ENCODE measurements at regions not wholly inside any gene's neighbourhood (a gene's known extent, or its start where the extent isn't known, plus 50 kb on each side); places are given as distances from the start of the nearest gene placed in this dataset.

DNA sequence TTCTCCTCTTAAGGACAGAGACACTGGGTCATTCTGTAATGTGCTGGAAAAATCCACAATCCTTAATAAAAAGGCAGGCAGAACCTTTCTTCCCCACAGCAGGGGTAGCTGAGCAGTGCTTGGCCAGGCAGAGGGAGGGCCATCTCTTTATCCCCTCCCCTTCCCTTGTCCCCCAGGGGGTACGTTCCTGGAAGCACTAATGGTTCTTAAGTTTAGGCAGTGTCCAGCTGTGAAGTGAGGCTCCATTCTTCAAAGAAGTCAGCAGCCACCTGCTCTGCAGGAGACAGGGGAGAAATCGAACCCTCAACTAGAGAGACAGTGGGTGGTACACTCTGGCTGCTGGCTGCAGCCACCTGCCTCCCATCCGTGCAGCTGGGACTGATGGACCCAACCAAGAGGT lies 533.9 kb upstream of the CDH11 start:
- no peak for DNase-seq

DNA sequence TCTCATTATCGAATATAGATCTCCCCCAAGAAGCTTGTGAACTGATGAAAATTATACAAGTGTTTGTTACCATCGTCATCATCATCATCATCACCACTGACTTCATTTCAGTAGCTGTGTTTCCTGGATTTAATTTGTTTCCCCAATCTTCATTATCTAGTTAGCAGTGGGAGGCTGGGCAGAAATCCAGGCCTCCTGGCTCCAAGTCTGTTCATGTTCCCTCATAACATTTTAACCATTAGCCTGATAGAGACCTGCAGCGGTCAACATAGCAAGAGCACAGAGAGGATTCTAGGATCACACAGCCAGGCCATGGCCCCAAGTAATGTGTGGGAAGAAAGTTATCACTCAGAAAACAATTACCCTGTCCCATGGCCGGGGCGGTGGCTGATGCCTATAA lies 526.2 kb upstream of the CDH11 start:
- no peak for DNase-seq

DNA sequence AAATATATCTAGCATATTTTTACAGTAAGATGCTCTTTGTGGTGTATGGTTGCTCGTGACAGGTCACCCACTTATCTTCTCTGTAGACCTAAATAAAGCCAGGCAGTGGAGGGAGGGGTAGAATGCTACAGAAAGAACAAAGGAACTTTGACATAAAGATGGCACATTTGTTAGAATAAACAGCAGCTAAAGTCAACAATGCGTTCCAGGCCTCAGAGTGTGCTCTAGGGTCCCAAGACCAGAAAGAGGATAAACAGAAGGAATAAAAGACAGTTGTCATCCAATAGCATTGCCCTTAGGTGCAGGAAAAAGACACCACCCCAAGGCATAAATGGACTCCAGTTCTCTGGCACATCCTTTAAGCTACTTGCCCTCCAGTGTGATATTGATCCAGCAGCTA lies 523.0 kb upstream of the CDH11 start:
- no peak for DNase-seq

- no peak for DNase-seq
Observed at GRCh38 chr16:65641762-65642289, 520.0 kb upstream of the CDH11 start.

- DNase-seq: no peak
Observed at GRCh38 chr16:65641049-65641761, 519.3 kb upstream of the CDH11 start.

DNA sequence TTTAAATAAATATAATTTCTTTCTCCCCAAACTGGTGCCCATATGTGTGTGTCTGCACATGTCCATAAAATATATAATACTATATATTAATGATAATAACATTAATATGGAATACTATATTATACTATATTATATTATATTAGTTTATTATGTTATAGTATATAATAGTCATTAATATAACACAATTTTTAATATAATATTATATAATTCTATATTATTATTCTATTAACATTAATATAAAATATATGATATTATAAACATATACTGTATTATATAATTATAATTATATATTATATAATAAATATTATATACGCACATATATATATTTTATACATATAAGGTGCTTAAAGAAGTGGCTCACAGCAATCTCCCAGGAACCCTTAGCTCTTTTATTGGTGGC lies 513.0 kb upstream of the CDH11 start:
- no peak for DNase-seq

DNA sequence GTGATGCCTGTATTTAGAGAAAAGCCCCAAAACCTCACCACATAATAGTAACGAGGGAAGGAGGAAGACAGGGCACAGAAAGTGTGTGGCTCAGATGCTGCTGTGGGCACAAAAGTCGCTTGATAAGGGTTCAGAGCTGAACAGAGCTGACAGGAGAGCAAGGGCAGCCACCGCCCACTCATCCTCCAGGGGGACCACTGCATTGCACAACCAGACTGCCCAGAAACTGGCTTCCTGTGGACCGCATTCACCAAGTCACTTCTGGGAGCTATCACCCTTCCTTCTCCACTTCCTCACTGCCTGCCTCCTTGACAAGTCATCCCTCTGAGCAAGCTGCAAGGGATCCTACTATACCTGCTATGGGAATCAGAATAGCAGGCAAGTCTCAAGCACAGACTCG lies 512.4 kb upstream of the CDH11 start:
- DNase-seq: no peak

DNA sequence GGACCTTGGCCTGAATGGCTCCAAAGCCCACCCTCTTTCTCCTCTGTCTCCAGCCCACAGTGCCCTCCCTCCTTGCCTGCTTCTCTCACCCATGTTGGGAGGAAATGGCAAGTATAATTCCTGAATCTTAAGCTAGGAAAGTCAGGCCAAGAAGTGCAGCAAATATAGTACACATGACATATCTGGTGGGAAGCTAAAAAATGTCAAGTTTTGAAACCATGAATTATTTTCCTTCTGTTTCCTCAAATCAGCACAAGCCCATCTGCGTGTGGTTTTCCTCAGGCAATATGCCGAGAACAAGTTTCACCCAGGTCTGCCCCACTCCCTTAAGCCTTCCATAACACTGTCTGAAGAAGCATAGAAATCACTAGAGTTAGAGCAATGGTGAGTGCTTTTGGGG lies 502.8 kb upstream of the CDH11 start:
- no peak for DNase-seq

DNA sequence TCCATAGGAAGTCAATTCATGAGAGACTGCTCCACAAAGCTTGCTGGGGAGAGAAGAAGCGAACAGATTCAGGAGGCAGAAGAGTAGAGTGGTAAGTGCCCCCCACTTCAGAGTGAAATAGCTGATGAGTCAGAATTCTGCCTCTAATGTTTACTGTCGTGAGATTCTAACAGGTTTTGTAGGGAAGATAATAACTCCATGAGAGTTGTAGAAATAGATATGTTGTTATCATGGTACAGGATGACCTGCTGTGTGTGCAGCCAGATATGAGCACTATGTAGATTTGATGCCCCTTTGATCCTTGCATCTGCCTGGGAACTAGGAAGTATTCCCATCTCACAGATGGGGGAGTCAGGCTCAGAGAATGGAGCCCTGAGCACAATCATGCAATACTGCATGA lies 502.4 kb upstream of the CDH11 start:
- DNase-seq: no peak

GRCh38 chr16:65622871-65623270 lies 501.0 kb upstream of the CDH11 start:
- no peak for DNase-seq

DNA sequence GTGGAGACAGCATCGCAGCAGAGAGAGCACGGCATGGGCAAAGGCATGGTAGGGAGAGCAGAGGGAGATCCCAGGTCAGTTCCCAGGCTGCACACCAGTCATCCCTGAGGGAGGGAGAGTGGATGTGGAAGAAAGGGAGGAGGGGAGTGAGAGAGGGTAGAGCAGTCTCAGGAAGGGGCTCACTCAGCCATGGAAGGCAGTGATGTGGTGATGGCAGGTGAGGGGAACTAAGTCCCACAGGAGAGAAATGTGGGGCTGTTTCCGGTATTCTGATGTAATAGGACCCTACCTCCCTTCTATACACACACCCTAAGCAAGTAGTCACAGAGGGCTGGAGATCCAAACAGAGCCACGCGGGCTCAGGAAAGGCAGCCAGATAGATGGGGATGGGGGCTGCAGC lies 500.3 kb upstream of the CDH11 start:
- DNase-seq: no peak

DNA sequence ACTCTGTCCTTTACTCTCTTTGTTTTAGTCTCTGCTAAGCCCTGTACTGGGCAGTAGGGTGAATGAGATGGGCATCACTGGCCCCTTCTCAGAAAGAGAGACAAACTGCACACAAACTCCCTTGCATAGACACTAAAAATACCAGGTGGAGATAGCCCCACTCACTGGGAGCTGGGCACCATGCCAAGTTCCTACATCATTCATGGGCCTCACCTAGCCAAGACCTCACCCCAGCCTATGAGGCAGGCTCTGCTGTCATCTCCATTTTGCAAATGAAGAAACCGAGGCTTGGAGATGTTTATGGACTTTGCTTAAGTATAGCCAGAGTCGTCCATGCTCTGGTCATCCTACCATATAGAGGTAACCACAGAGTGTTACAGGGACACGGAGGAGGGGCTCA lies 499.8 kb upstream of the CDH11 start:
- no peak for DNase-seq

GRCh38 chr16:65619606-65620005 lies 497.7 kb upstream of the CDH11 start:
- no peak for DNase-seq

DNA sequence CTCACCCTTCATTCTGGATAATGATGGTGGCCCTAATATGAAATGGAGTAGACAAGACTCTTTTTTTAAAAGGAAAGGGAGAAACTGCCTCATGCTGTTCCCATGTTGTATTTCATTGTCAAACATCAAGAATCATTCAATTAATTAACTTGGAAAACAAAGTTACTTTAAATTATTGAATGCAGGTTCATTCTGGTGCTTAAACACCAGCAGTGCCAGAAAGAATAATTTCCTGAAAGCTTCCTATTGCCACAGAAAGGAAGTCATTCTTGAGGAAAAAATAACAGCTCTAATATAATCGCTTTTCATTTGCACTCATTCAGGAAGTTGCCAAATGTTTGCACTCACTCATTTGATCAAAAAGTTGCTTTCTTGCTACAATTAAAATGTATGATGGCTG lies 497.1 kb upstream of the CDH11 start:
- DNase-seq: no peak

DNA sequence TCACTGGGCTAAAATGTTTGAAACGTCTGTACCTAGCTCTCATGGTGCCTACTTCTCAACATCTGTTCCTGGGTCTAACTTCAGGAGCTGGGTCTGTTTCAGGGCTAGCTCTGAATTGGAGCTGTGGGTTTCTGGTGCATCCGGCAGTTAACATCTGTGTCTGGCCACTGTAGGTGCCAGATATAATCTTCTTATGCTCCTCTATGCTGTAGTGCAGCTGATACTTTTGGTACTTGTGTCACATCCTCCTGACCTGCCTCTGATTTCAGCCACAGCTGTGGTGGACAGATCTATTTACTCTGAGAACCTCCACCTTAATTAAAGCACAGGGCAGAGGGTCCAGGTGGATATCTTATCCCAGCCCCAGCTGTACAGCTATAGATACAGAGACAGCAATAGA lies 496.5 kb upstream of the CDH11 start:
- no peak for DNase-seq

GRCh38 chr16:65617421-65617820 lies 495.6 kb upstream of the CDH11 start:
- DNase-seq: no peak

DNA sequence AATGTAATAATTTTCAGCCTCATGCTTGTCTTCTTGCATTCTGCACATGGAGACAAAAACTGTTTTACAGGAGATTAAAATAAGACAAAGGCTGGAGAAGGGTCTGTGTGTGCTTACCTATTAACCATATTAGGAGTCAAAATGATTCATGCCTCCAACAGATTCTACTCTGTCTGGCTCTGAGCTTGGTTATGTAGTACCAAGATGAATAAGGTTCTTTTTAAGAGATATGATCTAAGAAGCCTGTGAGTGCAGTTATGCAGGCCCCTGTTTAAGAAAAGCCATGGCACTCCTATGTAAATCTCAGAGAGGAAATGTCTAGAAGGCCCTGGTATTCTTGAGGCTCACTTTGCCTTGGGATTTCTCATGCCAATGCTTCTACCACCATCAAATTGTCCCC lies 486.6 kb upstream of the CDH11 start:
- DNase-seq: no peak

DNA sequence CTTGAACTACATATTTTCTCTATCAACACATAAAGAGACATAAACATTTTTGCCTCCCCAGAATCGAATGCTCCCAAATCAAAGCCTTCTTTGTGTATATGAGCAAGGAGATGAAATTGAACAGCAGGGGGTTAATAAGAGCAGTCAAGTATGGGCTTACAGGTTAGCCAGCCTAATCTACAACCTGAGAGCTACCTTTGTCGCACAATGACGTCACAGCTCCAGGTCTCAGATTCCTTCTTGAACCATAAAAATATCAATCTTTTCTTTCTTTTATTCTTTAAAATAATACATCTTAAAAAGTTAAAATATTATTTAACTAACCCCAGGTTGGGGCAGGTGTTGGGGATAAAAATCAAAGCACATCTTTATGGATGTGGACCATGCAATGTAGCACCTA lies 482.9 kb upstream of the CDH11 start:
- no peak for DNase-seq

DNA sequence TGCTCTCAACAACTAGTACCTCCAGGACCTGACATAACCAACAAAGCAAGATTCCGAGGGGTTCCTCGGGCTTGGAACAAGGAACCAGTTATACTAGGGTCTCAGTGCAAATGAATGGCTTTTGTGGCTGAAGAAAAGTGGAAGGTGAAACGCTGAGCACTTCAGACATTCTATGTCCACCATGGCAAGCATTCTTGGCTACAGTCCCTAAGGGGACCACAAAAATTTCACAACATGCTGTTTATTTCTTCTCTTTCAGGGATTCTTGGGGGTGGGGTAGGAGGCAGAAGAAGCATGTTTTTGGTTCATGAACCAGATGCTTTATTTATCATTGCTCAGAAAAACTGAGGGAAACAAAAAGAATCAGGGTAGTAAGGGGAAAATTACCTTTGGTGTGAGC lies 479.9 kb upstream of the CDH11 start:
- no peak for DNase-seq

DNA sequence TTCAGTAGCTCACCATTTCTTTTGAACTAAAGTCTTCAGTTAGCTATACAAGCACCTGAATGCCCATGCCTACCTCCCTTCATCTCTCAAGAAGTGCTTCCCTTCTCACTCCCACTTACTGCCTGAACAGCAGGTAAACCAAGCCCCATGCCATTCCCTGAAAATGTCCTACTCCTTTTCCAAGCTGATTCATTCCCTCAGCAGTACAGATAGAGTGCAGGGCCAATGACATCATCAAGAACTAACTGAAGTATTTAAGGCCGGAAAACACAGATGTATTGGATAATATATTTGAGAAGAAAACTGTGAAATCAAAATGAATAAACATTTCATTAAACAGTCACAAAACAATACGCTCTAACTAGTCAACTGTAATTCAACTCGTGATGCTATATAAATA lies 478.8 kb upstream of the CDH11 start:
- no peak for DNase-seq

- DNase-seq: no peak
Observed at GRCh38 chr16:65600046-65600445, 478.2 kb upstream of the CDH11 start.

DNA sequence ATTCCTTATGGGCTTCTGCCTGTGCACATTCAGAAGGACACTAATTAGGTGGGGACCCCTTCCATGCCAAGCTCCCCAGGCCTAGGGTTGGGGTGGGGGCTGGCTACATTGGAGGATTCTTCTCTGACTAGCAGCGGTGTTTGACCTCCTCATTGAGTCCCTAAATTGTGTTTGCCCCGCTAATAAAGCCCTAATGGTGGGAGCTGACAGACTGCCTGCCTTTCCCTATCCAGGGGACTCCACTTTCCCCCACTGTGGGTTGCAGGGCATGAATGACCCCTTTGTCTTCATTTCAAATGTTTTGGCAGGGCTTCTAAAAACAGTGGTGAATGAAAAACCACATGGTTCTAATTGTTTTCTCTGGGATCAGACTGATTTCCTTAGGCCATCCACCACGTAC lies 476.8 kb upstream of the CDH11 start:
- no peak for DNase-seq

DNA sequence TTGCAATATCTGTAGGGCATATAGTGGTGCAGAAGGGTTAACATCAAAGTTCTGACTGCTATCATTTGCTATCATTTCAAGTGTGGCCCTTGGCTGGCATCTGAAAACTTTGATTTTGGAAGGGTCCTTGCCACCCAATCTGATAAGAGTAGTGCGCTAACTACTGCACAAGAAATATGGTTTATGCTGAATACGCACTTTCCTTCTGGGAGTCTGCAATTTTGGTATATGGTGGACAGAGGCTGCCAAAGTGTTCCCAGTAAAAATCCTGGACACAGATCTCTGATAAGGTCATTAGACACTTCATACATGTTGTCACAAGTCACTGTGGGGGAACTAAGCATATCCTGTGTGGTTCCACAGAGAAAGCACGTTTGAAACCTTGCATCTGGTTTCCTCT lies 461.6 kb upstream of the CDH11 start:
- no peak for DNase-seq

- no peak for DNase-seq
Observed at GRCh38 chr16:65579050-65579449, 457.2 kb upstream of the CDH11 start.

DNA sequence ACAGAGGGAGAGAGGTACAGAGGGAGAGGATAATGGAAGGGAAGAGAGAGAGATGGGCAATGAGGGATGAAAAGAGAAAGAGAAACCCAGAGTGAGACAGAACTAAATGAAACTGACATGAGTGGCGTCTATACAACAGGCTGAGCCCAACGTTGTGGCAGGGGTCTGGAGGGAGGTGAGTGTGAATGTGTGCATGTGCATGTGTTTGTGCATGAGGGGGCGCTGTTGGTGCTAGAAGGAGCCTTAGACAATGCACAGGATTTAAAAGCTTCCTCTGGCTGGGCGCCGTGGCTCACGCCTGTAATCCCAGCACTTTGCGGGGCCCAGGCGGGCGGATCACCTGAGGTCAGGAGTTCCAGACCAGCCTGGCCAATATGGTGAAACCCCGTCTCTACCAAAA lies 454.8 kb upstream of the CDH11 start:
- no peak for DNase-seq

- DNase-seq: no peak
Observed at GRCh38 chr16:65576139-65576538, 454.3 kb upstream of the CDH11 start.
